Ascending aorta (tissue), 2 donors: ENCODE measurements at regions not wholly inside any gene's neighbourhood (a gene's known extent, or its start where the extent isn't known, plus 50 kb on each side); places are given as distances from the start of the nearest gene placed in this dataset.

ENCODE experiments used
- DNase-seq, 2 donors: peaks; one replicate each; pipeline ENCODE4 v3.0.0-alpha.2; 2019; ENCODE audit warnings: low spot score in 2 of 2
- H3K27ac ChIP-seq, 2 donors: fragments of 200-600 bp; sonication (generic); one replicate each; pipeline ENCODE4 v1.5.1; 2016 to 2017; ENCODE audit warnings: mild to moderate bottlenecking in 1 of 2
- H3K27me3 ChIP-seq: fragments of 200-600 bp; sonication (generic); one replicate; pipeline ENCODE4 v1.5.1; 2017
- H3K36me3 ChIP-seq, 2 donors: fragments of 200-600 bp; sonication (generic); one replicate each; pipeline ENCODE4 v1.5.1; 2016
- H3K4me1 ChIP-seq, 2 donors: fragments of 200-600 bp; sonication (generic); one replicate each; pipeline ENCODE4 v1.5.1; 2016 to 2017; ENCODE audit warnings: mild to moderate bottlenecking in 1 of 2
- H3K4me3 ChIP-seq, 2 donors: fragments of 200-600 bp; sonication (generic); one replicate each; pipeline ENCODE4 v1.5.1; 2016 to 2017; ENCODE audit warnings: mild to moderate bottlenecking in 1 of 2
- H3K9me3 ChIP-seq, 2 donors: fragments of 200-600 bp; sonication (generic); one replicate each; pipeline ENCODE4 v1.5.1; 2016
- intact Hi-C: fragments of 100-400 bp; cut with DNase I; formaldehyde crosslinking; loops from one replicate; pipeline ENCODE4 v1.15.1; 2023
- TF ChIP-seq, protein P1 (sequence below), 3 experiments: fragments of 200-600 bp in 2 of 3; fragments of 450-650 bp in 1 of 3; sonication (generic) in 2 of 3; IDR thresholded peaks; one replicate each; pipeline ENCODE4 v1.5.1; 2016 to 2019; ENCODE audit warnings: antibody characterized with exemption in 3 of 3, mild to moderate bottlenecking in 1 of 3, moderate library complexity in 1 of 3

DNA sequence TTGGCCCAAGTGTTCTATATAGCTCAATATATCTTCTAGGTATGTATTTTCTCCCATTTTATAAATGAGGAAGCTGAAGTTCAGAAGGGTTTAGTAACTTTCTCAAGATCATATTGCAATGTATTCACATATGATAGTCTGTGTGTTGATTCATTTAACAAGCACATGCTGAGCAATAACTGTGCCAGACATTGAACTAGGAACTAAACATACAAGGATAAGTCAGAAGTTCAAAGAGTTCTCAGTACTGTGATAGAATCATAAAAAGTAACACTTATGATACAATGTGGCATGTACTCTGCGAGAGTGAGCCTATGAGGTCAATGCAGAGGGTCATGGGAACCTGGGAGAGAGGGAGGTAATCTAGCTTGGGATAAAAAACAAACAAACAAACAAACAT is 1082.2 kb upstream of the TENM4 start:
- intact Hi-C loops, result no loop called here
- DNase-seq, result no peak
- H3K4me3 ChIP-seq, result no peak overlapping the region
- no peaks in the 10 kb centered on the region for H3K36me3 ChIP-seq
- no peaks in the 10 kb centered on the region for H3K27me3 ChIP-seq
- H3K9me3 ChIP-seq, result peaks cover 0 to 10% of the 10 kb centered on the region in 2 donors
- no peaks in the 10 kb centered on the region for H3K4me1 ChIP-seq
- TF ChIP-seq, protein P1, sequence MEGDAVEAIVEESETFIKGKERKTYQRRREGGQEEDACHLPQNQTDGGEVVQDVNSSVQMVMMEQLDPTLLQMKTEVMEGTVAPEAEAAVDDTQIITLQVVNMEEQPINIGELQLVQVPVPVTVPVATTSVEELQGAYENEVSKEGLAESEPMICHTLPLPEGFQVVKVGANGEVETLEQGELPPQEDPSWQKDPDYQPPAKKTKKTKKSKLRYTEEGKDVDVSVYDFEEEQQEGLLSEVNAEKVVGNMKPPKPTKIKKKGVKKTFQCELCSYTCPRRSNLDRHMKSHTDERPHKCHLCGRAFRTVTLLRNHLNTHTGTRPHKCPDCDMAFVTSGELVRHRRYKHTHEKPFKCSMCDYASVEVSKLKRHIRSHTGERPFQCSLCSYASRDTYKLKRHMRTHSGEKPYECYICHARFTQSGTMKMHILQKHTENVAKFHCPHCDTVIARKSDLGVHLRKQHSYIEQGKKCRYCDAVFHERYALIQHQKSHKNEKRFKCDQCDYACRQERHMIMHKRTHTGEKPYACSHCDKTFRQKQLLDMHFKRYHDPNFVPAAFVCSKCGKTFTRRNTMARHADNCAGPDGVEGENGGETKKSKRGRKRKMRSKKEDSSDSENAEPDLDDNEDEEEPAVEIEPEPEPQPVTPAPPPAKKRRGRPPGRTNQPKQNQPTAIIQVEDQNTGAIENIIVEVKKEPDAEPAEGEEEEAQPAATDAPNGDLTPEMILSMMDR (IDR thresholded peaks at IDR 0.05), result no peak
- no peak overlapping the region for H3K27ac ChIP-seq

DNA sequence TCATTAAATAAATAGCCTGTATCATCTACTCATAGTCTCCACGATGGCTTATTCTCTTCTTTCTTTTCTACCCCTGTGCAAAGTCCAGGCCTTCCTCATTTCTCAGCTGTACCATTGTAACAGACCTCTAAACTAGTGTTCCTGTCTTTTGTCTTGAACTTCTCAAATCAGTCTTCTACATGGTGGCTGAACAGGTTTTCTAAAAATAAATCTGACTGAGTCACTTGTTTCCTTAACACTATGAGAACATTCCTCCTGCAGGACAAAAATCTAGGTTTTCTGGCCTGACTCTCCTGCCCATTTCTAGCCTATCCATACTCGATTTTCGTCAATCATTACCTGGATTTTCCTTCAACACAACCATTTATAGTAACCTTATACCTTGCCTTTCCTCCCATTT is 1080.8 kb upstream of the TENM4 start:
- Histone ChIP-seq H3K9me3 (peaks cover 0 to 16% of the 10 kb centered on the region in 2 donors), H3K27me3 (no peaks in the 10 kb centered on the region), H3K27ac (peak overlapping the region; percentile 39 to 59), H3K4me1 (no peaks in the 10 kb centered on the region), H3K36me3 (no peaks in the 10 kb centered on the region), H3K4me3 (no peak overlapping the region)
- no peak for DNase-seq
- TF ChIP-seq, protein P1 (IDR thresholded peaks at IDR 0.05), result no peak
- intact Hi-C loops, result no loop called here

DNA sequence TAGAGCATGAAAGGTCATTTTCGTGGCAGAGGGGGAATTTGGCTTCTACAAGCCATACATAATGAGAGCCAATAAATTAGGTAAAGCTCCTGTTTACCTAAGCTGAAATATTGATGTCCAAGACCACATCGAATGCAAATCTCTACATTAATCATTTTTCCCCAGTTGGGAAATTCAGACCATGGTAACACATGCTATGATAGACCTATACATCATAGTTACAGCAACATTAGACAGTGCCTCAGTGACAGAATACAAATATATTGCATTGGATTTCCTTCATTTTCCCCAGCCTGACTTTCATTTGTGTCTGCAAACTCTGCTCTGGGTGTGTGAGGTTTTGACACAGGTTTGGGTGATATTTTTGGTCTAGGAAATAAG is 1079.7 kb upstream of the TENM4 start:
- Histone ChIP-seq H3K36me3 (no peaks in the 10 kb centered on the region), H3K27me3 (no peaks in the 10 kb centered on the region), H3K4me1 (no peaks in the 10 kb centered on the region), H3K27ac (peak overlapping the region; percentile 39 to 59), H3K9me3 (peaks cover 0 to 16% of the 10 kb centered on the region in 2 donors), H3K4me3 (no peak overlapping the region)
- TF ChIP-seq, protein P1 (IDR thresholded peaks at IDR 0.05), result no peak
- DNase-seq, result no peak
- intact Hi-C loops, result no loop called here

DNA sequence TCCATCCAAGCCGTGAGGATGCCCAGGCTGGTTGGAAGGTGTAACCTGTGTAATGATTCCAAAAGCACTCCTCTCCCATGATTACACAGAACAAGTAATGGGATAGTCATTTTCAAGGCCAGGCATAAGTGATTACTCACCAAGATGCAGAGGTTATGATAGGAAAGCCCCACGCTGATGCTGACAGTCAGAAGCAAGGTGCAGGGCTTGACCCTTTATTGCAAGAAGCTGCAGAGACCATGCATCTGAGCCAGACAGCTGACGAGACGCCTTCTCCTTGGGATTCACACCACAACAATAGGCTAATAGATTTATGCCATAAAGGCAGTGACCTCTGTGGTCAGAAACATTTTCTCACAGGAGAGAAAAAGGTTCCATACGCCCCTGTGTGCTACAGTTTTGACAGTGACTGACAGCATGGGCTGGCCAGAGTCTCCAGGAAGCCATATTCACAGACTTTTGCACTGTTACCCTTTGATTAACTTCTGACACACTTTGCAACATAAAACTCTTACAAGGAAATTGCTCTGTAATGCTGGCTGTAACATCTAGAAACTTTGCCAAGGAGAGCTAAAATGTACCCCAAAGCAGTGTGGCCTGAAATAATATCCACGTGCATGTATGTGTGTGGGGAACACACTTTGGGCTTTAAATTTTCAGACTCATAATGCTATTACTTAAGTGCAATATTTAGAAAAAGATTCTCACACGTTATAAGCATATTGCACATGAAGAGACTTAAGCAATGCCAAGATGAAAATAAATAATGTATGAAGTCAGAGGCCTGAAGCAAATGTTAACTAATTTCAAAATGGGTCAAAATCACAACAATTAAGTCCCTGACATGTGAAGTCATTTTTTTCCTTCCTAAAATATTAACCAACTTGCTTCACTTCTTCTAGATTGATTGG is 1079.0 kb upstream of the TENM4 start:
- Histone ChIP-seq H3K4me1 (no peaks in the 10 kb centered on the region), H3K27me3 (no peaks in the 10 kb centered on the region), H3K36me3 (no peaks in the 10 kb centered on the region), H3K9me3 (peaks cover 0 to 16% of the 10 kb centered on the region in 2 donors), H3K4me3 (no peak overlapping the region), H3K27ac (no peak overlapping the region)
- no peak for DNase-seq
- TF ChIP-seq, protein P1 (IDR thresholded peaks at IDR 0.05), result no peak
- intact Hi-C loops, result no loop called here

DNA sequence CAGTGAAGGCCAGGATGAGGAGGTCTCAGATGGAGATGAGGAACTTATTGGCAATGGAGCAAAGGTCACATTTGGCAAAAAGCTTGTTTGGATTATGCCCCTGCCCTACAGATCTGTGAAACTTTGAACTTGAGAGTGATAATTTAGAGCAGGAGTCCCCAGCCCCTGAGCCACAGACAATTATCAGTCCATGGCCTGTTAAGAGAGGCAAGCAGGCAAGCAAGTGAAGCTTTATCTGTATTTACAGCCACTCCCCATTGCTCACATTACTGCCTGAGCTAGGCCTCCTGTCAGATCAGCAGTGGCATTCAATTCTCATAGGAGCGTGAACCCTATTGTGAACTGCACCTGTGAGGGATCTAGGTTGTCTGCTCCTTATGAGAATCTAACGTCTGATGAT is 1076.9 kb upstream of the TENM4 start:
- Histone ChIP-seq H3K36me3 (no peaks in the 10 kb centered on the region), H3K4me1 (no peaks in the 10 kb centered on the region), H3K4me3 (no peak overlapping the region), H3K27ac (no peak overlapping the region), H3K27me3 (no peaks in the 10 kb centered on the region), H3K9me3 (peaks cover 0 to 16% of the 10 kb centered on the region in 2 donors)
- DNase-seq, result no peak
- intact Hi-C loops, result no loop called here
- TF ChIP-seq, protein P1 (IDR thresholded peaks at IDR 0.05), result no peak
